Glomerular endothelial cell (primary cell): ENCODE measurements at regions not wholly inside any gene's neighbourhood (a gene's known extent, or its start where the extent isn't known, plus 50 kb on each side); places are given as distances from the start of the nearest gene placed in this dataset.
"Not testable (repeated sequence)": the region's sequence is repeated elsewhere in the genome, so short reads cannot be mapped to it uniquely, and the experiment has no call there.

Experiments
- DNase-seq: peaks from one replicate; pipeline ENCODE4 v3.0.0-alpha.2; 2011; ENCODE audit warnings: low read depth, low spot score; ENCODE audit errors: extremely low read depth

DNA sequence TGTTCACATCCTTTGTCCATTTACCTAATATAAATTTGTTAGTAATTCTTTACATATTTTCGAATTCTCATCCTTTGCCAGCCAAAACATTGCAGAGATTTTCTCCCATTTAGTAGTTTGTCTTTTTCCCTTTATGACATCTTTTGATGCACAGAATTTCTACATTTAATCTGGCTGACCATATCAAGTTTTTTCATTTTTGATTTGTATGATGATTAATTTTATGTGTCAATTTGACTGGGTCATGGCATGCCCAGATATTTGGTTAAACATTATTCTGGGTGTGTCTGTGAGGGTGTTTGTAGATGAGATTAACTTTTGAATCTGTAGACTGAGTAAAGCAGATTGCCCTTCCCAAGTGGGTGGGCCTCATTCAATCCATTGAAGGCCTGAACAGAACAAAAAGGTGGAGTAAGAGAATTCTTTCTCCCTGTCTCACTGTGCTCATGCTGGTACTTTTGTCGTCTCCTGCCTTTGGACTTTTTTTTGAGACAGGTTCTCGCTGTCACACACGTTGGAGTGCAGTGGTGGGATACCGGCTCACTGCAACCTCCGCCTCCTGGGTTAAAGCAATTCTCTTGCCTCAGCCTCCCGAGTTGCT lies 72.1 kb upstream of the EPB41L1 start:
- no peak for DNase-seq

GRCh38 chr20:36083200-36083599 lies 71.3 kb upstream of the EPB41L1 start:
- not testable (repeated sequence) for DNase-seq

GRCh38 chr20:36084356-36084755 lies 70.2 kb upstream of the EPB41L1 start:
- no peak for DNase-seq

DNA sequence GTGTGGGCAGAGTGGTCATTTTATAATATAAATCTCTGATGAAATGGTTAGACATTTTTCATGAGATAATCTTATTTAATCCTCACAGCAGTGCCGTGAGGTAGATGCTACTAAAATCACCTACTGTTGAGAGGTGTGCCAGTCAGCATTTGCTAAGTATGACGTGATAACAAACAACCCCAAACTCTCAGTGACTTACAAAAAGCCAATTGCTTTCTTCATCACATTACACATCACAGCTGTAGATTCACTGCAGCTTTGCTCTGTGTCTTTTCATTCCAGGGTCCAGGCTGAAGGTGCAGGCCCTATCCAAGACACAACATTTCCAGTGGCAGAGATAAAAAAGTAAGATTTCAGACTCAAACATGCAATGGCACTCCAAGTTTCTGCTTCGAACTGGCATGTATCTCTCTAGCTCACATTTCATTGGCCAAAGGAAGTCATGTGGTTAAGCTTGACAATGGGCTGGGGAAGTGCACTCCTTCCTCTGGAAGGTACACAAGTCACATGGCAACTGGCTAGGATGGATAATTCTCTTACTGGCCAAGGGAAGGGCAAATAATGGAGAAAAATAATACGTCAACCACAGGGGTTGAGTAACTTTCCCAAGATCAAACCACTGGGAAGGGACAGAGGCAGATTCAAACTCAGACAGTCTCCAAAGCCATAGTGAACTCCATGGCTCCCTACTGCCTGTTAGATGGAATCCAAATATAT lies 69.5 kb upstream of the EPB41L1 start:
- DNase-seq = no peak

DNA sequence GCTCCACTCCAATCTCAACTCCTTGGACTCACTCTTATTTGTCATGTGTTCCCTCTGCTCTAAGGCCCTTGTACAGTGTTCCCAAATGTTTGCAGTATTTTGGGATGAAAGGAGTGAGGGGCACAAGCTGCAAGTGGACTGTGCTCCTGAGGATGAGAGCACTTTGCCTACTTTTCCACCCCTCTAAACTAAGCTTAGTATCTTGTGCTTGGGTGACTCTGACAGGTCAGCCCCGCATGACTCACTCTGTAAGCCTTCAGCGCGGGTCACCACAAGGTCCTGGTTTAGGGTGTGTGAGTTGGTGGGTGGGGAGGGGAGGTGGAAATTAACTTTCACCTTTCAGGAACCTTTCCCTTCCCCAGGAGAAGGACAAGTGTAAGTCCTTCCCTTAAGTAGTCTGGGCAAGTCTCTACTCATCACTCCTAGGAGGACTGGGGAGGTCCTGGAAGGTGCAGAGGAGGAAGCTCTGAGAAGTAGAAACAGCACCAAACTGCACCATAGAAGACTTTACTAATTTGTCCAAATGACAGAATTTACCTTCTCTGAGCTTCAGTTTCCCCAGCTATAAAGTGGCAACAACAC lies 68.8 kb upstream of the EPB41L1 start:
- DNase-seq = no peak

DNA sequence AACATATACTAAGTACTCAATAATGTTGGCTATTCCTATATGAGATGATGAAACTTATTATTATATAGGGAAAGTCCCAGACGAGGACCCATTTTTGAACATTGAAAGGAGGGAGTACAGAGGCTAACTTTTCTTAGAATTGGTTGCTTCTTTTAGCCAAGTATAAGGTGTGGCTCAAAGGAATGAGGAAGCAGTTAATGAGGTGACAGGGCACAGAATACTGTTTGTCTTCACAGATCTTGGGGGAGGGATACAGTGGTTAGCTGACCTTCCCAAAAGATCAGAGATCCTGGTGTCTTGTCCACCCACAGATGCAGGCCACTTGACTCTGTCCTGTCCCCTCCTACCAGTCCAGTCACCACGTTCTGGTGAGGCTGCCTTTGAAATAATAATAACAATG lies 67.8 kb upstream of the EPB41L1 start:
- no peak for DNase-seq

GRCh38 chr20:36090223-36090622 lies 64.3 kb upstream of the EPB41L1 start:
- DNase-seq = no peak

DNA sequence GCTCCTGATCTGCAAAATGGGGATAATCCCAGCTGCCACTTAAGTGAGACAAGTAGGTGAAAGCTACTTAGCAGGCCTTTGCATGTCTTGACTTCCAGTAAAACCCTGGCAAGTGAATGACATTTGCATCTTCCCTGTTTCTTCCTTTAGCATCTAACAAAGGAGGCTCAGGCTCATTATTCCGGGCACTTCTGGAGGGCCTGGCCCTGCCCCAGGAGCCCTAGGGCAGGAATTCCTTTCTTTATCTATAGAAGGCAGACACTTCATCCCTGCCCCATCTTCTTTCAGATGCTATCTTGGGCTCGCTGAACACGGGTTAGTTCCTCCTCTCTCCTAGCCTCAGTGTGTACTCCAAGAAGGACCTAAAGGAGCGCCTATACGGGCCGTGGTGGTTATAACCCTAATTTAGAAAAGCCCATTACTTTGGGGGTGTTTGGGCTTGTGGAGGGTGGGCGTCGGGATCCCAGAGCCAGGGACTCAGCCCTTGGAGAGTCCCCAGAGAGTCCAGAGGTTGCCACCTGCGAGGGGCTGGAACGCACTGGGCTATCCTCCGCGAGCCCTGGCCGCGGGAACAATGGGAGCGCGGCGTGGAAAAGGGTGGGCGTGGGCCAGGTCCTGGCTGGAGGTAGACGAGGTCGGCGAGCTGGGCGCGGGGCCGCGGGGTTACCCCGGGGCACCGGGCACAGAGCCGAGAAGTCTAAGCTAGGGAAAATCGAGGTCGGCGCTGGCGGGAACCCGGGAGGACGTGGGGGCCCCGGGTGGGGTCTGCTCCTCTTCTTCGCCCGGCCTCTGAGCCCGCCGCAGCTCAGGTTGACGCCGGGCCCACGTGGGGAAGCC lies 62.8 kb upstream of the EPB41L1 start:
- no peak for DNase-seq

- DNase-seq = no peak
Measured at GRCh38 chr20:36092398-36093024, 62.0 kb upstream of the EPB41L1 start.

GRCh38 chr20:36093025-36093803 lies 61.3 kb upstream of the EPB41L1 start:
- DNase-seq = no peak

DNA sequence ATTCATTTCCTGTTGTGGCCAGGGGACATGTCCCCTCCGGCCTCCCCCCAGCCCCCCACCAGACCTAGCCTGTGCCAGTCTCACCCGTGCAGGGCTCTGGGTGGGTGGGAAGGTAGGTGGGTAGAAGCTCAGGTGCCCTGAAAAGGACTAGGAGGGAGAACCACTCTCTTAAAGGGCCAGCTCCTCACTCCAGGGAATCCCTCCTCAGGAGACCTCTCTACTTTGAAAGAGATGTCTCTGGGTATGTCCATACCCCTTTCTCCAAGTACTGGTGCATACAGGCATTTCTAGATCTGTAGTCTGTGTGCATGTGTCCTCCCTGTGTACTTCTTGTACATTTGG lies 60.8 kb upstream of the EPB41L1 start:
- DNase-seq = no peak

DNA sequence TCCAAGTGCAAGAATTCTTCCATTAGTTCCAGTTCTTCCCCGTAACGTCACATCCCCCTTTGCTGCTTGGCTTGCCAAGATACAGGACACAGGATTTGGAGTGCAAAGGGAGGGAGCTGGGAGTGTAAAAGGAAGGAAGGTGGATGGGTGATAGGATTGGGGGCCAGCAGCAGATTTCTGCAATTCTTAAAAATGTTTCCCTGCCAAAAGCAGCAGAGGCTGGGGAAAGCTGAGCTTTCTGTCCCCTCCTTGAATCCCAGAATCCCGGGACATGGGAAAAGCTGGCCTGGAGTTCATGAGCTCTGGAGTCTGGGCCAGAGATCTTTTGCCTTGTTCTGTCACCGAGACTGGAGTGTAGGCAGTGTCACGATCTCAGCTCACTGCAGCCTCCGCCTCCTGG lies 60.0 kb upstream of the EPB41L1 start:
- no peak for DNase-seq

GRCh38 chr20:36096435-36096834 lies 58.1 kb upstream of the EPB41L1 start:
- no peak for DNase-seq

DNA sequence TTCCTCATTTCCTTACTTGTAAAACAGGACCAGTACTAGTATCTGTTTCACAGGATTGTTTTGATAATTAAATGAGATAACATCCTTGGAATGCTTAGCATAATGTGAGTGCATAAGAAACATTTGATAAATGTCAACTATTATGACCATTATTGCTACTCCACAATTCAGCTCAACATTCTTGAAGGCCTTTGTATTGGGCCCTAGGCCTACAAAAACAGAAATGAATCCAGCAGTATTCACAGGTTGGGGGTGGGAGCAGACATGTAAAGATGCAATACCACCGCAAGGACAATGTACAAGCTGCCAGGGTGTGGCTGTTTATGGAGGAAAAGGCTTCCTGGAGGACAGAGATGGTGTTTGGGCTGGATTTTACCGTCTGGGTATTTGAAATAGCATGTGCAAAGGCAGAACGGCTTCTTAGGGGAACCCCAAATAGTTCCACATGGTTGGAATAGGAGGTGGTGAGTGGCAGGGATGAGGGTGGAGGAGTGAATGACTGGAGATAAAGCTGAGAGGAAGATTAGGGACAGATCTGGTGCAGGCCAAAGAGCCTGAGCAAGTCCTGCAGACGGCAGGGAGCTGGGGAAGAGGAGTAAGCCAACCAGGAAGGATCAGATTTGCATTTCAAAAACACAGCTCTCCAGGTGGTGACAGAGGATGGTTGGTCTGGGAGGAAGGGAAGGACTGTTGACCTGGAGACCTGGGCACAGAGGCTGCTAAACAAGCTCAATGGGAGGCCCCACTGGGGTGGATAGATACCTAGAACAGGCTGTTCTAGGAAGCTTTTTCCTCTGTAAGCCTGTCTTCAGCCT lies 57.0 kb upstream of the EPB41L1 start:
- DNase-seq = no peak

- DNase-seq = peak; percentile 82
Measured at GRCh38 chr20:36098364-36098763, 56.2 kb upstream of the EPB41L1 start.

DNA sequence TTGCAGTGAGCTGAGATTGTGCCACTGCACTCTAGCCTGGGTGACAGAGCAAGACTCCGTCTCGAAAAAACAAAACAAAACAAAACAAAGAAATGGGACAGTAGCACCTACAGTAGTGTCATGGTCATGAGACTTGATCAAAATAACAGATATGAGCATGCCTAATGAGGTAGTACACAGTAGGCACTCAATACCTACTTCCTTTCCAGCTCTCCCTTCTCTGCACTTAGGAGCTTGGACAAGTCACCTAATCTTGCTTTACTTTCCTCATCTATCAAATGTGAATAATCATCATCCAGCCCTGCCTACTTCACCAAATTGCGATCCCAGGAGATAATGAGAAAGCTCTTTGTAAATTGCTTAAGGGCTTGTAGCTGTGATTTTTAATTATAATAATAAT lies 55.4 kb upstream of the EPB41L1 start:
- DNase-seq = no peak

DNA sequence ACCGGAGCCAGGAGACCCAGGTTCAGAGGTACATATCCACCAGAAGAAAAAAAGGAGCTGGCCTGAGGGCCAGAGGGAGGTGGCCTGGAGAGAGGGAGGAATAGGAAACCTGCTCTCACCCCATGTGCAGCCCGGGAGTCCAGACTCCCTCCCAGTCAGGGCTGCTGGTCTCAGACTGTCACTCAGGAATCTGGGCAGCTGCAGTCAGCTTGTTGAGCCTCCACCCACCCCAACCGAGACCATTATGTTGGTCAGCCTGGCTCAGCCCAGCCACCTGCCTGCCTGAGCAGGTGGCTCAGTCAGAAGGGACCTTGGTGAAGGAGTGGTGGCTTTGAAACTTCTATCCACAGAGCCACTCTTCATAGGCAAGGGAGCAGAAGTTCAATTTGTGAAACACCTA lies 53.3 kb upstream of the EPB41L1 start:
- no peak for DNase-seq

DNA sequence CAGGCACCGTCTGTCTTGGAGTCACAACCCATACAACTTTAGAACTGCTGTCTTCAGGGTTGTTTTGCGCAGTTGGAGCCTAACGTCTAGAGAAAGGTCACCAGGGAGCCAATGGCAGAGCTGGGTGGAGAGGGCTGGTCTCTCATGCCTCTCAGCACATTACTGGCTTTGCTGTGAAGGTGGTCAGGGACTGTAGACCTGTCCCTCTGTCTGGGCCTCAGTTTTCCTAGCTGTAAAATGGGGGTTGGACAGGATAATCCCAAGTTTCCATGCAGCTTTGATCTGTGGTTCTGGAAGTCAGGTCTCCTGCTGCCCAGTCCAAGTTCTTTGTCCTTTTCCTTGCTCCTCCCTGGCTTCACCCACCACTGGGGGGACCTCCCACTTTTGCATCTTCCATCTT lies 52.2 kb upstream of the EPB41L1 start:
- DNase-seq = no peak

DNA sequence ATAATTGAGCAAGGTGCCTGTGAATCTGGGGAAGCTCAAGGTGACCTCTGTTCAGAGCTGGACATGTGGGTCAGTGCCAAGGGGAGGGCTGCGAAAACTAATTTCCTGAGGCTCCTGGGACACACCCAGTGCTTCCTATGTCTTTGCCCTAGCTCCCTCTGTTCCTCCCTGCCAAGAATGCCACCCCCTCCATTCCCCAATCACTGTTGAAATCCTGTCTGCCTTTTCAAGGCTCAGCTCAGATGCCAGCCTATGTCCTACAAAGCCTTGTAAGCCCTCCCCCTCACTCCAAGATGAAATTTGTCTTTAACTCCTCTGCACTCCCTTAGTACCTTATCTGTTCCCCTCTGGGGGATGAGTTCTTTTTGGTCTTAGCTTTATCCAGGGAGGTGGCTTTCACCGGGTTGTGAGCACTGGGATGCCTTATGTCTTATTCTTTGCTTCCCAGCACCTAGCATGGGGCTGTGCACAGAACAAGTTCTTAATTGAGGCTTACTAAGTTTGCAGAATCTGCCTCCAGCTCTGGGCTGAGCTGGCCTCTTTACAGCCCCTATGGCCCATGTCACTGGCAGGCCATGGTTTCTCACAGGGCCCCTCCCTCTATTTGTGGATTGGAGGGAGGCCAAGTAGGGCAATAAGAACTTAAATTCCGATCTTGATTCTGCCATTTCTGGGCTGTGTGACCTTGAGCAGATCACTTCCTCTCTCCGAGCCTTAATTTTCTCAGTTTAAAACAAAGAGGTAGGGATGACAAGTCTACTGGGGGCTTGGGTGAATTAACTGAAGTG lies 51.5 kb upstream of the EPB41L1 start:
- no peak for DNase-seq
